ENCODE measurements at regions not wholly inside any gene's neighbourhood (a gene's known extent, or its start where the extent isn't known, plus 50 kb on each side); places are given as distances from the start of the nearest gene placed in this dataset.

GRCh38 chr11:38971141-38971540 is 2373.1 kb upstream of the RAG2 start:
- no peak for TF ChIP-seq CTCF (IDR thresholded peaks at IDR 0.05)
- Mint-ChIP-seq H3K27me3 (ENCODE audit: low read depth in 3 of 3) (no peaks in the 10 kb centered on the region), H3K9me3 (peaks cover 0 to 6% (median 2%) of the 10 kb centered on the region in 7 donors), H3K4me1 (no peaks in the 10 kb centered on the region), H3K36me3 (no peaks in the 10 kb centered on the region), H3K4me3 (no peak overlapping the region), H3K27ac (no peak overlapping the region)
- H3K4me2 ChIP-seq (replicated peaks; ENCODE audit: extremely low read depth, low read length, poor library complexity, severe bottlenecking): no peak overlapping the region
- no peak overlapping the region for H3K9ac ChIP-seq (ENCODE audit: insufficient read depth, low read length, poor library complexity, severe bottlenecking)
- H2AFZ ChIP-seq (ENCODE audit: insufficient read depth, low read depth, low read length, poor library complexity, severe bottlenecking): no peak overlapping the region
- DNase-seq: no peak
- H3K9me3 ChIP-seq (replicated peaks in 1 of 2; ENCODE audit: control insufficient read depth in 1 of 2, insufficient read depth in 1 of 2, low read length in 2 of 2): peaks cover 0 to 7% of the 10 kb centered on the region in 2 donors
- WGBS (ENCODE audit: insufficient coverage): 100% methylated on average over 2 of the region's 6 CpGs
- H3K79me2 ChIP-seq (ENCODE audit: insufficient read depth, low read length): no peaks in the 10 kb centered on the region
- no peak overlapping the region for H3K4me3 ChIP-seq (replicated peaks in 1 of 3; ENCODE audit: low read depth in 2 of 3, low read length in 3 of 3)
- no peaks in the 10 kb centered on the region for H3K27me3 ChIP-seq (ENCODE audit: control insufficient read depth in 2 of 2, insufficient read depth in 2 of 2, low read length in 2 of 2)
- intact Hi-C loops (cut with micrococcal nuclease): no loop called here
- no peaks in the 10 kb centered on the region for H4K20me1 ChIP-seq (ENCODE audit: insufficient read depth, low read length)
- H3K27ac ChIP-seq (ENCODE audit: low read depth in 1 of 2, low read length in 2 of 2): no peak overlapping the region
- no peaks in the 10 kb centered on the region for H3K4me1 ChIP-seq (ENCODE audit: control insufficient read depth in 1 of 2, insufficient read depth in 2 of 2, low read length in 2 of 2)
- H3K36me3 ChIP-seq (replicated peaks in 1 of 2; ENCODE audit: control insufficient read depth in 1 of 2, insufficient read depth in 2 of 2, low read length in 2 of 2): no peaks in the 10 kb centered on the region

DNA sequence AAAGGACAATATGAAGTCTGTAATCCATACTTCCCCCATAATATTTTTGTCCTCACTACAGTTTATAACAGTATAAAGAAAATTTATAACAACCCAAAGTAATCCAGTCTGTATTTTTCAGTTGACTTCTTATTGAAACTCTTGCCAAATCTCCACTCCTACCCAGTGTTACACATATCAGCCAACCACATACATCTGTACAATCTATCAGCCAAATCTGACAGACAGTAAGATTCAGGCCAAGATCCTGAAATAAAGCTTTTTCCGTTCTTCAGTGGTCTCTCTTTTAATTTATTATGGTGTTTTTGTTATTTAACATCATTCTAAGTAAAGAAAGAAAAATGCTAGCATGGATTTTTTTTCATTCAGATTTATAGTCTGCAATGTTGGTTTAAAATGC is 2370.9 kb upstream of the RAG2 start:
- H3K27ac Mint-ChIP-seq: no peak overlapping the region
- Histone ChIP-seq H3K4me3 (replicated peaks in 1 of 3; ENCODE audit: low read depth in 2 of 3, low read length in 3 of 3) (no peak overlapping the region), H3K9me3 (replicated peaks in 1 of 2; ENCODE audit: control insufficient read depth in 1 of 2, insufficient read depth in 1 of 2, low read length in 2 of 2) (peaks cover 0 to 7% of the 10 kb centered on the region in 2 donors), H3K79me2 (ENCODE audit: insufficient read depth, low read length) (no peaks in the 10 kb centered on the region), H3K27ac (ENCODE audit: low read depth in 1 of 2, low read length in 2 of 2) (no peak overlapping the region), H4K20me1 (ENCODE audit: insufficient read depth, low read length) (no peaks in the 10 kb centered on the region), H3K36me3 (replicated peaks in 1 of 2; ENCODE audit: control insufficient read depth in 1 of 2, insufficient read depth in 2 of 2, low read length in 2 of 2) (no peaks in the 10 kb centered on the region), H2AFZ (ENCODE audit: insufficient read depth, low read depth, low read length, poor library complexity, severe bottlenecking) (no peak overlapping the region), H3K4me2 (replicated peaks; ENCODE audit: extremely low read depth, low read length, poor library complexity, severe bottlenecking) (no peak overlapping the region), H3K9ac (ENCODE audit: insufficient read depth, low read length, poor library complexity, severe bottlenecking) (no peak overlapping the region), H3K27me3 (ENCODE audit: control insufficient read depth in 2 of 2, insufficient read depth in 2 of 2, low read length in 2 of 2) (no peaks in the 10 kb centered on the region), H3K4me1 (ENCODE audit: control insufficient read depth in 1 of 2, insufficient read depth in 2 of 2, low read length in 2 of 2) (no peaks in the 10 kb centered on the region)
- no peaks in the 10 kb centered on the region for H3K36me3 Mint-ChIP-seq
- H3K4me1 Mint-ChIP-seq: no peaks in the 10 kb centered on the region
- no peaks in the 10 kb centered on the region for H3K27me3 Mint-ChIP-seq (ENCODE audit: low read depth in 3 of 3)
- H3K9me3 Mint-ChIP-seq: peaks cover 0 to 6% (median 2%) of the 10 kb centered on the region in 7 donors
- TF ChIP-seq CTCF (IDR thresholded peaks at IDR 0.05): no peak
- WGBS (ENCODE audit: insufficient coverage): no CpG with 5 or more reads among the region's 1 CpG
- intact Hi-C loops (cut with micrococcal nuclease): no loop called here
- no peak for DNase-seq
- no peak overlapping the region for H3K4me3 Mint-ChIP-seq
